ENCODE measurements at regions not wholly inside any gene's neighbourhood (a gene's known extent, or its start where the extent isn't known, plus 50 kb on each side); places are given as distances from the start of the nearest gene placed in this dataset. TPM values are rescaled to one million over a fixed set of nuclear protein-coding genes. Genes with fewer than 3 reads are reported as not detected.

DNA sequence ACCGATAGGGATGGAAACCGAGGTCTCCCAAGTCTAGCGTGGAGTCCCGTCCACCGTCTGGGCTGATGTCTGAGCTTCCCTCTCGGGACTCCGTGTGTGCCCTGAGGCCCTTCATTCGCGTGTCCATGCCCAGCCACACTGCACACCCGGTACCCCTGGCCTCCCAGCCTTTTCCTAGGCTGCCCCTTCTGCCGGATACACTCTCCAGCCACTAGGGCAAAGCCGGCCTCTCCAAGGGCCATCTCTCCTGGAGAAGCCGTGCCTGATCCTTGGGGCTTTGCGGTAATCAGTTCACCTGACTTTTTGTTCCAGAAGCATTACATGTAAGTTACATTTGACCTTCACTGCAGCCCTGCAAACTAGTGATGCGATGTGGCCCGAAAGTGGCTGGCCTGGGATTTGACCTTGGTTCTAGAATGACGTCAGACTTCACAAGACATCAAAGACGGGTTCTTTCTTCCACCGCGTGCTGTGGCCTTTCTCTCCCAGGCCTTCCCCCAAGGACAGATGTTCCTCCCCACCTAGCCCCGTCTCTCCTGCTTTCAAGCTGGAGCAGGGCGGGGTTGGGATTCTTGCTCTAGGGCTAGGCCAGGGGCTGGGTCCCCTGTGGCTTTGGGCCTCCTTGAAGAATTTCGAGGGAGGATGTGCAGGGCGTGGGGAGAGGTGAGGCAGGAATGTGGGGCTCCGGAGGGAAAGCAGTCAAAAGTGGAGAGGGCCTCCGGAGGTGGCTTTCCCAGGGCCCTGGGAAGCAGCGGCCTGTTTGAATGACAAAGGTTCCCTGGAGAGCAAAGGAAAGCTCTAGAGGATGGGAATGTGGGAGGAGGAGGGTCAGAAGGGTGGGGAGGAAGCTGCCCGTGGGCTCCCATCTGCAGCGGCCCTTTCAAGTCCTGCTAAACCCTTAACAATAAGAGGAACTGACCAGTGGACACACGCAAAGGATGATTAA lies 49.7 kb upstream of the SLC2A1 start:
- Histone ChIP-seq H3K9me1 (ENCODE audit: insufficient read depth, low read length) (no peaks in the 10 kb centered on the region), H3K36me3 (ENCODE audit: control insufficient read depth, insufficient read depth, low read length) (no peaks in the 10 kb centered on the region), H3K79me1 (ENCODE audit: low read depth in 1 of 2, low read length in 2 of 2) (no peaks in the 10 kb centered on the region), H3K27ac (ENCODE audit: insufficient read depth, low read length) (no peak overlapping the region), H4K91ac (ENCODE audit: insufficient read depth, low read depth, low read length) (no peak overlapping the region), H3K4me1 (ENCODE audit: control insufficient read depth, insufficient read depth, low read length) (no peaks in the 10 kb centered on the region), H3K4me2 (ENCODE audit: low read depth, low read length) (no peak overlapping the region), H3K27me3 (ENCODE audit: control insufficient read depth, insufficient read depth, low read length) (peaks cover 9% of the 10 kb centered on the region), H2AK9ac (replicated peaks; ENCODE audit: low read depth, low read length, poor library complexity) (no peak overlapping the region), H3K56ac (ENCODE audit: extremely low read depth, insufficient read depth, low read length) (no peak overlapping the region), H3K18ac (ENCODE audit: low read depth, low read length) (no peak overlapping the region), H4K8ac (ENCODE audit: low read depth in 2 of 2, low read length in 2 of 2) (no peak overlapping the region), H3K9me3 (ENCODE audit: control insufficient read depth, insufficient read depth, low read length) (no peaks in the 10 kb centered on the region), H3K14ac (replicated peaks; ENCODE audit: low read depth, low read length) (no peak overlapping the region), H4K5ac (ENCODE audit: low read depth, low read length) (no peak overlapping the region), H3K9ac (ENCODE audit: low read depth, low read length) (no peak overlapping the region), H4K20me1 (ENCODE audit: insufficient read depth, low read length) (no peaks in the 10 kb centered on the region), H3K4ac (ENCODE audit: low read depth, low read length) (no peak overlapping the region), H2BK15ac (ENCODE audit: low read depth, low read length) (no peak overlapping the region), H2BK120ac (ENCODE audit: low read depth, low read length) (no peak overlapping the region), H3K23ac (ENCODE audit: low read depth, low read length) (no peak overlapping the region), H2AK5ac (ENCODE audit: low read depth, low read length) (no peak overlapping the region), H2AFZ (replicated peaks; ENCODE audit: low read length, poor library complexity) (no peak overlapping the region), H3K4me3 (ENCODE audit: insufficient read depth, low read depth, low read length) (no peak overlapping the region), H2BK20ac (ENCODE audit: low read depth, low read length) (no peak overlapping the region), H2BK5ac (ENCODE audit: low read depth, low read length, poor library complexity, severe bottlenecking) (no peak overlapping the region)
- intact Hi-C loops (cut with micrococcal nuclease), result no loop called here
- POLR2A ChIA-PET (ENCODE audit: unreplicated experiment), result interaction anchor here (0.6 kb wide), 1 partner anchor 17 kb away, joined by 3 read pairs; no protein-coding TSS in a partner anchor
- no peak for ATAC-seq (ENCODE audit: low read depth)
- BruUV-seq (replicated peaks), result no TSS peak
- dilution Hi-C loops (cut with HindIII; ENCODE audit: low sequenced_read_pairs, unreplicated experiment), result no loop called here
- CTCF ChIA-PET, result no interaction called here
- DNase-seq, result no peak
- TF ChIP-seq USF2 (IDR thresholded peaks at IDR 0.05; ENCODE audit: low read depth, low read length) (no peak), SMC3 (IDR thresholded peaks at IDR 0.05; ENCODE audit: low read depth, low read length) (no peak), CHD1 (IDR thresholded peaks at IDR 0.05; ENCODE audit: low read depth, low read length) (no peak), FOS (IDR thresholded peaks at IDR 0.05; ENCODE audit: low read depth, low read length) (no peak), RCOR1 (IDR thresholded peaks at IDR 0.05; ENCODE audit: insufficient replicate concordance, low read length) (no peak), MAZ (IDR thresholded peaks at IDR 0.05; ENCODE audit: borderline replicate concordance, low read depth, low read length) (no peak), CEBPB (IDR thresholded peaks at IDR 0.05; ENCODE audit: low read depth, low read length) (no peak), RFX5 (IDR thresholded peaks at IDR 0.05; ENCODE audit: low read depth, low read length) (no peak)
- in situ Hi-C loops (cut with MboI; ENCODE audit: low sequenced_read_pairs), result no loop called here
- WGBS, 2 experiments (ENCODE audit: extremely low coverage in 2 of 2, insufficient read length in 1 of 2), result 79% methylated on average over 15 of the region's 30 CpGs; no CpG with 5 or more reads in 1 of the 2 experiments

Small RNAs in the stretch of these regions (microRNA-seq; reads per million reads assigned to microRNA genes)
- gene RF00026 (ENCODE audit: insufficient read depth, insufficient read length), result not detected

Small RNAs in the stretch of these regions (small RNA-seq; reads per million reads assigned to genes)
- gene RF00026, result 0 reads per million in 5 experiments
